K562 (cell line): ENCODE measurements at regions not wholly inside any gene's neighbourhood (a gene's known extent, or its start where the extent isn't known, plus 50 kb on each side); places are given as distances from the start of the nearest gene placed in this dataset.

Experiments
- ATAC-seq: fragments of 200-7000 bp; cut with Tn5 transposase; 3 replicates; pipeline ENCODE4 v1.9.1; 2020; ENCODE audit warnings: moderate library complexity
- BruUV-seq: library from RNA; stranded (reverse); fragments of 400-500 nt; replicated peaks from 2 replicates; lab custom pipeline; 2021; lab: Mats Ljungman, UMichigan
- CTCF ChIA-PET: fragments of 300-600 bp; formaldehyde crosslinking; extraction: SDS; loops from one replicate; lab custom pipeline; 2021; ENCODE audit warnings: low intra/inter-chr PET ratio; lab: Yijun Ruan, JAX
- POLR2A ChIA-PET: fragments of 300-600, 350-650 bp; sonication (Branson Sonifier 250); formaldehyde crosslinking; extraction: SDS; loops from one replicate; lab custom pipeline; 2021; ENCODE audit warnings: antibody characterized with exemption, inconsistent platforms; lab: Yijun Ruan, JAX
- DNase-seq, 4 experiments: peaks; one replicate each; pipeline versions ENCODE4 v3.0.0 to v3.0.0-alpha.2; 2011 to 2018; ENCODE audit warnings: low spot score in 3 of 4, mixed read lengths in 3 of 4; ENCODE audit errors: extremely low read depth in 1 of 4
- FAIRE-seq: peaks from 2 replicates; lab custom pipeline; 2011; peaks lifted over from hg19 to GRCh38; lab: Jason Lieb, UNC
- H2AFZ ChIP-seq: 2 replicates; pipeline ENCODE4 v1.6.0; 2011; ENCODE audit warnings: low read depth, low read length, control low read depth, inconsistent platforms
- H3K27ac ChIP-seq: fragments of 200-600 bp; 3 replicates; pipeline ENCODE4 v1.8.0; 2011; ENCODE audit warnings: low read depth, mild to moderate bottlenecking, control low read depth, inconsistent platforms, low read length, moderate library complexity, mixed read lengths; ENCODE audit errors: extremely low read depth
- H3K27me3 ChIP-seq, 2 experiments: fragments of 300-600 bp in 1 of 2; 2 replicates in 1 of 2; 3 replicates in 1 of 2; pipeline versions ENCODE4 v1.6.0 to v1.8.0; 2011; ENCODE audit warnings: inconsistent platforms in 2 of 2, low read length in 2 of 2, mild to moderate bottlenecking in 1 of 2, mixed read lengths in 1 of 2, moderate library complexity in 1 of 2; ENCODE audit not compliant: control insufficient read depth in 2 of 2, insufficient read depth in 2 of 2
- H3K36me3 ChIP-seq: fragments of 300-600 bp; 3 replicates; pipeline ENCODE4 v1.8.0; 2011; ENCODE audit warnings: mild to moderate bottlenecking, low read length, inconsistent platforms; ENCODE audit not compliant: control insufficient read depth, insufficient read depth
- H3K4me1 ChIP-seq, 2 experiments: fragments of 200-600 bp in 1 of 2; replicated peaks in 1 of 2; 2 replicates in 1 of 2; 3 replicates in 1 of 2; pipeline versions ENCODE4 v1.5.1 to v1.8.0; 2011; ENCODE audit warnings: inconsistent platforms in 2 of 2, low read length in 2 of 2, mild to moderate bottlenecking in 1 of 2, mixed read lengths in 1 of 2, moderate library complexity in 1 of 2; ENCODE audit not compliant: control insufficient read depth in 2 of 2, insufficient read depth in 2 of 2
- H3K4me2 ChIP-seq: 2 replicates; pipeline ENCODE4 v1.6.1; 2011; ENCODE audit warnings: low read length, control low read depth, inconsistent platforms, mixed read lengths; ENCODE audit not compliant: insufficient read depth
- H3K4me3 ChIP-seq: fragments of 200-600 bp; sonication (generic), shearing (Covaris generic); 2 replicates; pipeline ENCODE4 v1.5.1; 2016; ENCODE audit warnings: control low read depth, inconsistent platforms
- H3K79me2 ChIP-seq: fragments of 200-600 bp; 3 replicates; pipeline ENCODE4 v1.8.0; 2011; ENCODE audit warnings: low read length, inconsistent platforms; ENCODE audit not compliant: control insufficient read depth, insufficient read depth
- H3K9ac ChIP-seq, 2 experiments: 2 replicates each; pipeline versions ENCODE4 v1.6.0 to v1.6.1; 2011; ENCODE audit warnings: low read depth in 2 of 2, low read length in 2 of 2, control low read depth in 1 of 2, inconsistent platforms in 1 of 2, mild to moderate bottlenecking in 1 of 2, mixed read lengths in 1 of 2; ENCODE audit not compliant: insufficient read depth in 1 of 2
- H3K9me1 ChIP-seq: one replicate; pipeline ENCODE4 v1.6.0; 2011; ENCODE audit warnings: inconsistent platforms, mild to moderate bottlenecking, low read length, moderate library complexity; ENCODE audit not compliant: control insufficient read depth, insufficient read depth
- H3K9me3 ChIP-seq: replicated peaks from 2 replicates; pipeline ENCODE4 v1.5.1; 2011; ENCODE audit warnings: low read depth, low read length, inconsistent platforms; ENCODE audit not compliant: control insufficient read depth, insufficient read depth
- H4K20me1 ChIP-seq: replicated peaks from 2 replicates; pipeline ENCODE4 v1.6.1; 2011; ENCODE audit warnings: low read length, inconsistent platforms, mixed read lengths; ENCODE audit not compliant: control insufficient read depth, insufficient read depth
- ADNP ChIP-seq: fragments of 200-800 bp; sonication (Bioruptor generic); IDR thresholded peaks from 2 replicates; pipeline ENCODE4 v1.6.1; 2016; ENCODE audit warnings: missing genetic modification characterization, missing compliant biosample characterization
- HNRNPK ChIP-seq: fragments of 200-400 bp; formaldehyde crosslinking; IDR thresholded peaks from one replicate; pipeline ENCODE4 v1.6.1; 2018; ENCODE audit warnings: mild to moderate bottlenecking, low read depth, low read length; ENCODE audit not compliant: poor library complexity, severe bottlenecking
- HNRNPL ChIP-seq: fragments of 200-400 bp; formaldehyde crosslinking; IDR thresholded peaks from 2 replicates; pipeline ENCODE4 v1.6.1; 2017; ENCODE audit warnings: low read depth, mild to moderate bottlenecking, low read length
- RBM17 ChIP-seq: fragments of 200-400 bp; formaldehyde crosslinking; IDR thresholded peaks from 2 replicates; pipeline ENCODE4 v1.6.1; 2017; ENCODE audit warnings: low read depth, mild to moderate bottlenecking, low read length, borderline replicate concordance
- RBM39 ChIP-seq: fragments of 200-400 bp; formaldehyde crosslinking; optimal IDR thresholded peaks from 2 replicates; pipeline ENCODE3; 2018; ENCODE audit warnings: low read depth, low read length
- SMAD3 ChIP-seq: fragments of 450-650 bp; formaldehyde crosslinking; conservative IDR thresholded peaks from 2 replicates; pipeline ENCODE4 v1.4.0; 2020; ENCODE audit warnings: mild to moderate bottlenecking
- SP1 ChIP-seq: sonication (generic); formaldehyde crosslinking; IDR thresholded peaks from 2 replicates; pipeline ENCODE4 v1.8.1; 2022; ENCODE audit warnings: mild to moderate bottlenecking, missing genetic modification reagents
- STAG1 ChIP-seq: sonication (generic); formaldehyde crosslinking; IDR thresholded peaks from 2 replicates; pipeline ENCODE4 v1.5.0; 2020; ENCODE audit warnings: missing genetic modification reagents, borderline replicate concordance
- ZNF408 ChIP-seq: fragments of 250-450 bp; sonication (Bioruptor Pico); IDR thresholded peaks from 2 replicates; pipeline ENCODE4 v1.4.0; 2020; ENCODE audit warnings: low read depth, mild to moderate bottlenecking, moderate library complexity
- ZNF77 ChIP-seq: fragments of 250-450 bp; sonication (Bioruptor Pico); IDR thresholded peaks from 2 replicates; pipeline ENCODE4 v1.5.0; 2020
- WGBS: fragments of 100-300 bp; shearing (Covaris generic); methylation state at CpG from one replicate; pipeline ENCODE4 v1.1.6; 2016; ENCODE audit warnings: low coverage, mixed read lengths; ENCODE audit not compliant: insufficient coverage; ENCODE audit errors: missing lambda C conversion rate; 5-methylcytosine and 5-hydroxymethylcytosine counted together
- in situ Hi-C: fragments of 300-500 bp; cut with MboI; formaldehyde crosslinking; loops from 4 replicates; pipeline ENCODE4 v1.15.0; 2018; ENCODE audit warnings: inconsistent platforms, mixed read lengths
- intact Hi-C: fragments of 100-400 bp; cut with micrococcal nuclease; formaldehyde crosslinking; loops from 2 replicates; pipeline ENCODE4 v1.14.2; 2022
- TF ChIP-seq, protein P1 (sequence below), 2 experiments: fragments of 450-650 bp; formaldehyde crosslinking in 1 of 2; IDR thresholded peaks; 2 replicates each; pipeline versions ENCODE4 v1.4.0 to v1.6.1; 2014 to 2020; ENCODE audit warnings: mild to moderate bottlenecking in 2 of 2, borderline replicate concordance in 1 of 2, low read depth in 1 of 2
- TF ChIP-seq, protein P2 (sequence below): fragments of 250-450 bp; sonication (Bioruptor Pico); IDR thresholded peaks from 2 replicates; pipeline ENCODE4 v1.5.0; 2020; ENCODE audit warnings: mild to moderate bottlenecking
- TF ChIP-seq, protein P3 (sequence below), 2 experiments: fragments of 450-650 bp; IDR thresholded peaks; 2 replicates each; pipeline ENCODE4 v1.6.1; 2016

DNA sequence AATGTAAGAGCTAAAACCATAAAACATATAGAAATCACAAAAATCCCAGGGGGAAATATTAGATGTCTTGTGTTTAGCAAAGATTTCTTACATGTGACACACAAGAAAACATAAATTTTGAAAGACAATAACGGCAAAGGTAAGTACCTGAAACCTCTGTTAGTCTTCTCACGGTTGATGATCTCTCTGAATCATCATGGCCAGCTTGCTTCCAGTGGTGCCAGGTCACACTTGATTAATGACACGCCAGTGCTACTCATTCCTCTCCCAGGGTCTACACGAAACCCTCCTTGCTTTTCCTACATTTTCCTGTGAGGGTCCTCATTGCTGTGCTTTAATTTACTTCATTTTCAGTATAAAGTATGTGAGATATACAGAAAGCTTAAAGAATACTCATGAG is 114.4 kb upstream of the PARP11 start:
- Histone ChIP-seq H3K4me3 (no peak overlapping the region), H3K4me2 (no peak overlapping the region), H3K79me2 (no peaks in the 10 kb centered on the region), H3K36me3 (no peaks in the 10 kb centered on the region), H3K4me1 (no peaks in the 10 kb centered on the region), H3K27me3 (peaks cover 0 to 6% of the 10 kb centered on the region in 2 experiments; a peak in 3 of 5 replicates), H2AFZ (no peak overlapping the region), H3K9me3 (no peaks in the 10 kb centered on the region), H3K9me1 (no peaks in the 10 kb centered on the region), H4K20me1 (no peaks in the 10 kb centered on the region), H3K27ac (no peak overlapping the region), H3K9ac (no peak overlapping the region)
- intact Hi-C loops (no loop called here), in situ Hi-C loops (no loop called here)
- POLR2A ChIA-PET = interaction anchor here (0.6 kb wide), 1 partner anchor 24 kb away, joined by 3 read pairs; no protein-coding TSS in a partner anchor
- 0% methylated on average over 4 of the region's 4 CpGs for WGBS
- CTCF ChIA-PET = no interaction called here
- FAIRE-seq (no peak), ATAC-seq (no peak), DNase-seq (no peak)
- BruUV-seq = no TSS peak
- no peak for TF ChIP-seq ZNF77 (CRISPR knock-in tag)
- no peak for TF ChIP-seq STAG1 (CRISPR knock-in tag)
- TF ChIP-seq ZNF408 (CRISPR knock-in tag) = no peak
- no peak for TF ChIP-seq RBM39
- TF ChIP-seq, protein P1, sequence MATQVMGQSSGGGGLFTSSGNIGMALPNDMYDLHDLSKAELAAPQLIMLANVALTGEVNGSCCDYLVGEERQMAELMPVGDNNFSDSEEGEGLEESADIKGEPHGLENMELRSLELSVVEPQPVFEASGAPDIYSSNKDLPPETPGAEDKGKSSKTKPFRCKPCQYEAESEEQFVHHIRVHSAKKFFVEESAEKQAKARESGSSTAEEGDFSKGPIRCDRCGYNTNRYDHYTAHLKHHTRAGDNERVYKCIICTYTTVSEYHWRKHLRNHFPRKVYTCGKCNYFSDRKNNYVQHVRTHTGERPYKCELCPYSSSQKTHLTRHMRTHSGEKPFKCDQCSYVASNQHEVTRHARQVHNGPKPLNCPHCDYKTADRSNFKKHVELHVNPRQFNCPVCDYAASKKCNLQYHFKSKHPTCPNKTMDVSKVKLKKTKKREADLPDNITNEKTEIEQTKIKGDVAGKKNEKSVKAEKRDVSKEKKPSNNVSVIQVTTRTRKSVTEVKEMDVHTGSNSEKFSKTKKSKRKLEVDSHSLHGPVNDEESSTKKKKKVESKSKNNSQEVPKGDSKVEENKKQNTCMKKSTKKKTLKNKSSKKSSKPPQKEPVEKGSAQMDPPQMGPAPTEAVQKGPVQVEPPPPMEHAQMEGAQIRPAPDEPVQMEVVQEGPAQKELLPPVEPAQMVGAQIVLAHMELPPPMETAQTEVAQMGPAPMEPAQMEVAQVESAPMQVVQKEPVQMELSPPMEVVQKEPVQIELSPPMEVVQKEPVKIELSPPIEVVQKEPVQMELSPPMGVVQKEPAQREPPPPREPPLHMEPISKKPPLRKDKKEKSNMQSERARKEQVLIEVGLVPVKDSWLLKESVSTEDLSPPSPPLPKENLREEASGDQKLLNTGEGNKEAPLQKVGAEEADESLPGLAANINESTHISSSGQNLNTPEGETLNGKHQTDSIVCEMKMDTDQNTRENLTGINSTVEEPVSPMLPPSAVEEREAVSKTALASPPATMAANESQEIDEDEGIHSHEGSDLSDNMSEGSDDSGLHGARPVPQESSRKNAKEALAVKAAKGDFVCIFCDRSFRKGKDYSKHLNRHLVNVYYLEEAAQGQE (IDR thresholded peaks at IDR 0.05; ENCODE audit: borderline replicate concordance) = no peak
- TF ChIP-seq, protein P1 (CRISPR knock-in tag; IDR thresholded peaks at IDR 0.05; ENCODE audit: low read depth) = no peak
- TF ChIP-seq HNRNPL = no peak
- TF ChIP-seq, protein P2, sequence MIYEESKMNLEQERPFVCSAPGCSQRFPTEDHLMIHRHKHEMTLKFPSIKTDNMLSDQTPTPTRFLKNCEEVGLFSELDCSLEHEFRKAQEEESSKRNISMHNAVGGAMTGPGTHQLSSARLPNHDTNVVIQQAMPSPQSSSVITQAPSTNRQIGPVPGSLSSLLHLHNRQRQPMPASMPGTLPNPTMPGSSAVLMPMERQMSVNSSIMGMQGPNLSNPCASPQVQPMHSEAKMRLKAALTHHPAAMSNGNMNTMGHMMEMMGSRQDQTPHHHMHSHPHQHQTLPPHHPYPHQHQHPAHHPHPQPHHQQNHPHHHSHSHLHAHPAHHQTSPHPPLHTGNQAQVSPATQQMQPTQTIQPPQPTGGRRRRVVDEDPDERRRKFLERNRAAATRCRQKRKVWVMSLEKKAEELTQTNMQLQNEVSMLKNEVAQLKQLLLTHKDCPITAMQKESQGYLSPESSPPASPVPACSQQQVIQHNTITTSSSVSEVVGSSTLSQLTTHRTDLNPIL = no peak
- TF ChIP-seq HNRNPK = no peak
- no peak for TF ChIP-seq SP1 (CRISPR knock-in tag)
- no peak for TF ChIP-seq SMAD3 (CRISPR knock-in tag)
- no peak for TF ChIP-seq ADNP (tag)
- TF ChIP-seq RBM17 = no peak
- TF ChIP-seq, protein P3, sequence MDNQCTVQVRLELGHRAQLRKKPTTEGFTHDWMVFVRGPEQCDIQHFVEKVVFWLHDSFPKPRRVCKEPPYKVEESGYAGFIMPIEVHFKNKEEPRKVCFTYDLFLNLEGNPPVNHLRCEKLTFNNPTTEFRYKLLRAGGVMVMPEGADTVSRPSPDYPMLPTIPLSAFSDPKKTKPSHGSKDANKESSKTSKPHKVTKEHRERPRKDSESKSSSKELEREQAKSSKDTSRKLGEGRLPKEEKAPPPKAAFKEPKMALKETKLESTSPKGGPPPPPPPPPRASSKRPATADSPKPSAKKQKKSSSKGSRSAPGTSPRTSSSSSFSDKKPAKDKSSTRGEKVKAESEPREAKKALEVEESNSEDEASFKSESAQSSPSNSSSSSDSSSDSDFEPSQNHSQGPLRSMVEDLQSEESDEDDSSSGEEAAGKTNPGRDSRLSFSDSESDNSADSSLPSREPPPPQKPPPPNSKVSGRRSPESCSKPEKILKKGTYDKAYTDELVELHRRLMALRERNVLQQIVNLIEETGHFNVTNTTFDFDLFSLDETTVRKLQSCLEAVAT (IDR thresholded peaks at IDR 0.05) = no peak
